ENCODE measurements at regions not wholly inside any gene's neighbourhood (a gene's known extent, or its start where the extent isn't known, plus 50 kb on each side); places are given as distances from the start of the nearest gene placed in this dataset.

DNA sequence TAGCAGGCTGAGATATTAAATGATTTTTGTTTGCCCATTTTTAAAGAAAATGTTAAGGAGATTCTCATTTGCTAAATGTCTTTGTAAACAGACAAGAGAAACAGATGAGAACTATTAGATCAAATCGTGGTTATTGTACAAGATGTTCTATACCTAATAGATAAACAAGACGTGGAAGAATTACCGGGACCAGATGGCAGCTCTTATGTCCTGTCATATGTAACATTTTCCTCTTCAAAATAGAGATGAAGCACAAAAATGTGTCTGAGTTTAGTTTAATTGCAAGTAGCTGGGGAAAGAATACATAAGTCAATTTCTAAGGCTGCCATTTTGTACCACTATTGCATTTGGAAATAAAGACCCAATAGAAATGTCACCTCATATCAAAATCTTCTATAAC, 553.7 kb downstream of the TUSC7 start:
- TF ChIP-seq, protein P1, sequence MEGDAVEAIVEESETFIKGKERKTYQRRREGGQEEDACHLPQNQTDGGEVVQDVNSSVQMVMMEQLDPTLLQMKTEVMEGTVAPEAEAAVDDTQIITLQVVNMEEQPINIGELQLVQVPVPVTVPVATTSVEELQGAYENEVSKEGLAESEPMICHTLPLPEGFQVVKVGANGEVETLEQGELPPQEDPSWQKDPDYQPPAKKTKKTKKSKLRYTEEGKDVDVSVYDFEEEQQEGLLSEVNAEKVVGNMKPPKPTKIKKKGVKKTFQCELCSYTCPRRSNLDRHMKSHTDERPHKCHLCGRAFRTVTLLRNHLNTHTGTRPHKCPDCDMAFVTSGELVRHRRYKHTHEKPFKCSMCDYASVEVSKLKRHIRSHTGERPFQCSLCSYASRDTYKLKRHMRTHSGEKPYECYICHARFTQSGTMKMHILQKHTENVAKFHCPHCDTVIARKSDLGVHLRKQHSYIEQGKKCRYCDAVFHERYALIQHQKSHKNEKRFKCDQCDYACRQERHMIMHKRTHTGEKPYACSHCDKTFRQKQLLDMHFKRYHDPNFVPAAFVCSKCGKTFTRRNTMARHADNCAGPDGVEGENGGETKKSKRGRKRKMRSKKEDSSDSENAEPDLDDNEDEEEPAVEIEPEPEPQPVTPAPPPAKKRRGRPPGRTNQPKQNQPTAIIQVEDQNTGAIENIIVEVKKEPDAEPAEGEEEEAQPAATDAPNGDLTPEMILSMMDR (IDR thresholded peaks at IDR 0.05; ENCODE audit: insufficient read depth in 1 of 2, low read depth in 1 of 2, low read length in 1 of 2, severe bottlenecking in 1 of 2, unreplicated experiment in 1 of 2): no peak
- ChIA-PET POLR2A (no interaction called here), CTCF (no interaction called here)
- Histone ChIP-seq H3K4me3 (ENCODE audit: low read depth, low read length) (no peak overlapping the region), H3K27me3 (replicated peaks; ENCODE audit: control insufficient read depth, insufficient read depth, low read length) (no peaks in the 10 kb centered on the region), H3K9me3 (no peaks in the 10 kb centered on the region), H3K36me3 (ENCODE audit: control insufficient read depth, insufficient read depth, low read length) (no peaks in the 10 kb centered on the region), H3K4me1 (peaks cover 34% of the 10 kb centered on the region)
- Mint-ChIP-seq H3K9me3 (ENCODE audit: unreplicated experiment) (peaks cover 19% of the 10 kb centered on the region), H3K27ac (ENCODE audit: unreplicated experiment) (no peak overlapping the region), H3K36me3 (ENCODE audit: insufficient read depth, unreplicated experiment) (no peaks in the 10 kb centered on the region), H3K4me3 (ENCODE audit: unreplicated experiment) (no peak overlapping the region), H3K4me1 (ENCODE audit: low read depth, unreplicated experiment) (peaks cover 7% of the 10 kb centered on the region), H3K27me3 (ENCODE audit: insufficient read depth, unreplicated experiment) (no peaks in the 10 kb centered on the region)
- intact Hi-C loops (cut with micrococcal nuclease; ENCODE audit: unreplicated experiment): no loop called here
- BruUV-seq (replicated peaks): no TSS peak
- DNase-seq: no peak

DNA sequence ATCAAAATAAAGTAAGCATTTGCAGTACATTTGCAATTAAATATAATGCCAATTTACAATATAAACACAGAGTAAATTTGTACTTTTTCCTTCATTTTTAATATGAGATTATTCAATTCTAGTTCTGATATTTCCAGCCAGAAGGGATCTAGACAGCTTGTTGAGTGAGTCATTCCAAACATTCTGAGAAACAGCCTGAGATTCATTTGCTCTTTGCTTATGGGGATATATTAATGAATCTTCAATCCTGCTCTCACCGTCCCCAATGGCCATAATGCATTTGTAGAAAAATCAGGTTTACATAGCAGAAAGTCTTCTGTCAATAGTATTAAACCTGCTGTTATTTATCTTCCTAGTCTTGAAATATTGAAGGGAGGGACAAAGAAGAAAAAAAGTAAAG, 554.2 kb downstream of the TUSC7 start:
- H3K9me3 Mint-ChIP-seq (ENCODE audit: unreplicated experiment): peaks cover 19% of the 10 kb centered on the region
- H3K9me3 ChIP-seq: no peaks in the 10 kb centered on the region
- H3K27me3 Mint-ChIP-seq (ENCODE audit: insufficient read depth, unreplicated experiment): no peaks in the 10 kb centered on the region
- no peaks in the 10 kb centered on the region for H3K36me3 ChIP-seq (ENCODE audit: control insufficient read depth, insufficient read depth, low read length)
- POLR2A ChIA-PET: no interaction called here
- peaks cover 34% of the 10 kb centered on the region for H3K4me1 ChIP-seq
- CTCF ChIA-PET: no interaction called here
- intact Hi-C loops (cut with micrococcal nuclease; ENCODE audit: unreplicated experiment): no loop called here
- BruUV-seq (replicated peaks): no TSS peak
- H3K36me3 Mint-ChIP-seq (ENCODE audit: insufficient read depth, unreplicated experiment): no peaks in the 10 kb centered on the region
- H3K4me3 ChIP-seq (ENCODE audit: low read depth, low read length): no peak overlapping the region
- TF ChIP-seq, protein P1 (IDR thresholded peaks at IDR 0.05; ENCODE audit: insufficient read depth in 1 of 2, low read depth in 1 of 2, low read length in 1 of 2, severe bottlenecking in 1 of 2, unreplicated experiment in 1 of 2): no peak
- DNase-seq: no peak
- no peaks in the 10 kb centered on the region for H3K27me3 ChIP-seq (replicated peaks; ENCODE audit: control insufficient read depth, insufficient read depth, low read length)
- H3K4me1 Mint-ChIP-seq (ENCODE audit: low read depth, unreplicated experiment): peaks cover 7% of the 10 kb centered on the region
- no peak overlapping the region for H3K4me3 Mint-ChIP-seq (ENCODE audit: unreplicated experiment)
- no peak overlapping the region for H3K27ac Mint-ChIP-seq (ENCODE audit: unreplicated experiment)

DNA sequence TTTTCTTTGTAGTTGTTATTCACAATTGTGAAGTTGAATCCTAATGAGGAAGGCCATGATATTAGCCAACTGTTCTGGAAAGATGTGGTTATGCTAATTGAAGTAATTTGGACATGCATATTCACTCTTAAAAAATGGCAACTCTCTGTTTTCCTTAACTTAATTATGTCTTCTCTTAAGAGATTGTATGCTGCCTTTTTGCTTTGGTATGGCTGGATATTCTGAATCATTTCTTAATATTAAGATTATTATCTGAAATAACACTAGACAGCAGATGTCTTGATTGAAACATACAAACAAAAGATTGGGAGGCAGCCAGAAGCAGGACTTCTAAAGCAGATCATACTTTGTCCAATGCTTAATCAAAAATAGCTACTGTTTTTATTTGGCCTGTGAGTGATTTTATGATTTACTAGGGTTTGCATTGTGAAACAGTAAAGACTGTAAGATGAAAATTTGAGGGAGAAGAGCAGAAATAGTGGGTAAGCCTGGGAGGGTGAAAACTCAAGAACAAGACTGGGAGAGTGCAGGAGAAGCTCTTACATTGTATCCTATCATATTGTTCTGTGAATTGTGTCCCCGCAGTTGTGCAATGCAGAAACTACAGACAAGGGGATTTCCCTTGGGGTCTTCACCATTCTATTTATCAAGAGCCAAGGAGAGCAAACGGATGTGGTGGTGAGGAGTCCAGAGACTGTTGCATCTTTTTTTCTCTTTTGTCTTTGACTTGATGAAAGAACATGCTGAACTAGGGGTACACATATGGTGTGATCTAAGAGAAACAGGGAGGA, 554.8 kb downstream of the TUSC7 start:
- Mint-ChIP-seq H3K36me3 (ENCODE audit: insufficient read depth, unreplicated experiment) (no peaks in the 10 kb centered on the region), H3K4me3 (ENCODE audit: unreplicated experiment) (no peak overlapping the region), H3K27me3 (ENCODE audit: insufficient read depth, unreplicated experiment) (no peaks in the 10 kb centered on the region), H3K27ac (ENCODE audit: unreplicated experiment) (no peak overlapping the region), H3K9me3 (ENCODE audit: unreplicated experiment) (peaks cover 19% of the 10 kb centered on the region), H3K4me1 (ENCODE audit: low read depth, unreplicated experiment) (peaks cover 7% of the 10 kb centered on the region)
- CTCF ChIA-PET: no interaction called here
- intact Hi-C loops (cut with micrococcal nuclease; ENCODE audit: unreplicated experiment): no loop called here
- Histone ChIP-seq H3K36me3 (ENCODE audit: control insufficient read depth, insufficient read depth, low read length) (no peaks in the 10 kb centered on the region), H3K4me3 (ENCODE audit: low read depth, low read length) (no peak overlapping the region), H3K27me3 (replicated peaks; ENCODE audit: control insufficient read depth, insufficient read depth, low read length) (no peaks in the 10 kb centered on the region), H3K4me1 (peaks cover 34% of the 10 kb centered on the region), H3K9me3 (no peaks in the 10 kb centered on the region)
- TF ChIP-seq, protein P1 (IDR thresholded peaks at IDR 0.05; ENCODE audit: insufficient read depth in 1 of 2, low read depth in 1 of 2, low read length in 1 of 2, severe bottlenecking in 1 of 2, unreplicated experiment in 1 of 2): no peak
- BruUV-seq (replicated peaks): no TSS peak
- DNase-seq: no peak
- POLR2A ChIA-PET: no interaction called here
